Vagina (tissue), 2 donors: ENCODE measurements at regions not wholly inside any gene's neighbourhood (a gene's known extent, or its start where the extent isn't known, plus 50 kb on each side); places are given as distances from the start of the nearest gene placed in this dataset.

ENCODE experiments used
- DNase-seq, 2 donors: peaks; one replicate each; pipeline ENCODE4 v3.0.0-alpha.2; 2017; ENCODE audit errors: extremely low spot score in 2 of 2
- H3K27ac ChIP-seq: fragments of 200-600 bp; sonication (generic); one replicate; pipeline ENCODE4 v1.5.1; 2019
- H3K27me3 ChIP-seq: fragments of 200-600 bp; sonication (generic); one replicate; pipeline ENCODE4 v1.5.1; 2019
- H3K36me3 ChIP-seq, 2 donors: fragments of 200-600 bp; sonication (generic); one replicate each; pipeline ENCODE4 v1.5.1; 2017 to 2019
- H3K4me1 ChIP-seq: fragments of 200-600 bp; sonication (generic); one replicate; pipeline ENCODE4 v1.5.1; 2019
- H3K4me3 ChIP-seq, 2 donors: fragments of 200-600 bp; sonication (generic); 1 replicate in 1 of 2; 2 replicates in 1 of 2; pipeline ENCODE4 v1.5.1; 2016 to 2019
- H3K9me3 ChIP-seq: fragments of 200-600 bp; sonication (generic); one replicate; pipeline ENCODE4 v1.5.1; 2019
- CTCF ChIP-seq, 3 experiments: fragments of 450-650 bp in 2 of 3; fragments of 200-600 bp in 1 of 3; sonication (generic) in 1 of 3; IDR thresholded peaks; one replicate each; pipeline ENCODE4 v1.5.1; 2017 to 2019; ENCODE audit warnings: antibody characterized with exemption in 3 of 3, mild to moderate bottlenecking in 2 of 3, moderate library complexity in 2 of 3
- POLR2A ChIP-seq, 2 donors: fragments of 450-650 bp; IDR thresholded peaks; one replicate each; pipeline ENCODE4 v1.6.1; 2017; ENCODE audit warnings: antibody characterized with exemption in 2 of 2, mild to moderate bottlenecking in 2 of 2, moderate library complexity in 2 of 2
- POLR2AphosphoS5 ChIP-seq, 2 donors: sonication (generic); formaldehyde crosslinking; IDR thresholded peaks; one replicate each; pipeline ENCODE4 v1.9.0; 2017; ENCODE audit warnings: antibody characterized with exemption in 2 of 2, mild to moderate bottlenecking in 2 of 2, low read depth in 1 of 2; ENCODE audit not compliant: insufficient read depth in 1 of 2
- intact Hi-C: fragments of 100-400 bp; cut with DNase I; formaldehyde crosslinking; loops from one replicate; pipeline ENCODE4 v1.15.1; 2023

GRCh38 chr1:218887141-218887925, 286.3 kb upstream of the LYPLAL1 start:
- Histone ChIP-seq H3K4me1 (no peaks in the 10 kb centered on the region), H3K27me3 (no peaks in the 10 kb centered on the region), H3K9me3 (no peaks in the 10 kb centered on the region), H3K27ac (no peak overlapping the region), H3K4me3 (no peak overlapping the region), H3K36me3 (no peaks in the 10 kb centered on the region)
- no peak for DNase-seq
- TF ChIP-seq CTCF (IDR thresholded peaks at IDR 0.05) (no peak), POLR2A (IDR thresholded peaks at IDR 0.05) (no peak), POLR2AphosphoS5 (IDR thresholded peaks at IDR 0.05; ENCODE audit: insufficient read depth in 1 of 2, low read depth in 1 of 2) (no peak)
- intact Hi-C loops, result no loop called here

- no peaks in the 10 kb centered on the region for H3K27me3 ChIP-seq
- no peak overlapping the region for H3K27ac ChIP-seq
- no peaks in the 10 kb centered on the region for H3K36me3 ChIP-seq
- DNase-seq, result no peak
- H3K4me3 ChIP-seq, result no peak overlapping the region
- no peak for TF ChIP-seq CTCF (IDR thresholded peaks at IDR 0.05)
- TF ChIP-seq POLR2A (IDR thresholded peaks at IDR 0.05), result no peak
- no peak for TF ChIP-seq POLR2AphosphoS5 (IDR thresholded peaks at IDR 0.05; ENCODE audit: insufficient read depth in 1 of 2, low read depth in 1 of 2)
- intact Hi-C loops, result no loop called here
- no peaks in the 10 kb centered on the region for H3K9me3 ChIP-seq
- H3K4me1 ChIP-seq, result no peaks in the 10 kb centered on the region
Observed at GRCh38 chr1:218890451-218890850, 283.2 kb upstream of the LYPLAL1 start.

- Histone ChIP-seq H3K27me3 (no peaks in the 10 kb centered on the region), H3K36me3 (no peaks in the 10 kb centered on the region), H3K4me3 (no peak overlapping the region), H3K27ac (no peak overlapping the region), H3K4me1 (no peaks in the 10 kb centered on the region), H3K9me3 (no peaks in the 10 kb centered on the region)
- no peak for DNase-seq
- intact Hi-C loops, result no loop called here
- TF ChIP-seq POLR2AphosphoS5 (IDR thresholded peaks at IDR 0.05; ENCODE audit: insufficient read depth in 1 of 2, low read depth in 1 of 2), result no peak
Observed at GRCh38 chr1:218891577-218891976, 282.1 kb upstream of the LYPLAL1 start.

GRCh38 chr1:218895064-218895587, 278.6 kb upstream of the LYPLAL1 start:
- Histone ChIP-seq H3K4me3 (no peak overlapping the region), H3K36me3 (no peaks in the 10 kb centered on the region), H3K27ac (no peak overlapping the region), H3K27me3 (no peaks in the 10 kb centered on the region), H3K9me3 (no peaks in the 10 kb centered on the region), H3K4me1 (no peaks in the 10 kb centered on the region)
- DNase-seq, result no peak
- intact Hi-C loops, result no loop called here
- TF ChIP-seq POLR2AphosphoS5 (IDR thresholded peaks at IDR 0.05; ENCODE audit: insufficient read depth in 1 of 2, low read depth in 1 of 2) (no peak), CTCF (IDR thresholded peaks at IDR 0.05) (no peak), POLR2A (IDR thresholded peaks at IDR 0.05) (no peak)

GRCh38 chr1:218896202-218896601, 277.5 kb upstream of the LYPLAL1 start:
- Histone ChIP-seq H3K4me1 (no peaks in the 10 kb centered on the region), H3K9me3 (no peaks in the 10 kb centered on the region)
- intact Hi-C loops, result no loop called here

More at GRCh38 chr1:218896202-218896601, 277.5 kb upstream of the LYPLAL1 start:
- TF ChIP-seq POLR2A (IDR thresholded peaks at IDR 0.05), result no peak
- TF ChIP-seq CTCF (IDR thresholded peaks at IDR 0.05), result no peak
- TF ChIP-seq POLR2AphosphoS5 (IDR thresholded peaks at IDR 0.05; ENCODE audit: insufficient read depth in 1 of 2, low read depth in 1 of 2), result no peak
- no peak overlapping the region for H3K27ac ChIP-seq
- no peak overlapping the region for H3K4me3 ChIP-seq
- DNase-seq, result no peak
- no peaks in the 10 kb centered on the region for H3K27me3 ChIP-seq
- H3K36me3 ChIP-seq, result no peaks in the 10 kb centered on the region
